Prostate gland (tissue), 2 donors: ENCODE measurements at regions not wholly inside any gene's neighbourhood (a gene's known extent, or its start where the extent isn't known, plus 50 kb on each side); places are given as distances from the start of the nearest gene placed in this dataset.

Experiments used
- POLR2AphosphoS5 ChIP-seq: sonication (generic); formaldehyde crosslinking; IDR thresholded peaks from one replicate; pipeline ENCODE4 v1.6.1; 2017; ENCODE audit warnings: antibody characterized with exemption
- TF ChIP-seq, protein P1 (sequence below), 4 experiments: fragments of 200-600 bp in 2 of 4; fragments of 450-650 bp in 2 of 4; sonication (generic) in 2 of 4; IDR thresholded peaks; 1 replicate in 3 of 4; 2 replicates in 1 of 4; pipeline ENCODE4 v1.5.1; 2016 to 2019; ENCODE audit warnings: antibody characterized with exemption in 4 of 4, mild to moderate bottlenecking in 2 of 4, moderate library complexity in 2 of 4

DNA sequence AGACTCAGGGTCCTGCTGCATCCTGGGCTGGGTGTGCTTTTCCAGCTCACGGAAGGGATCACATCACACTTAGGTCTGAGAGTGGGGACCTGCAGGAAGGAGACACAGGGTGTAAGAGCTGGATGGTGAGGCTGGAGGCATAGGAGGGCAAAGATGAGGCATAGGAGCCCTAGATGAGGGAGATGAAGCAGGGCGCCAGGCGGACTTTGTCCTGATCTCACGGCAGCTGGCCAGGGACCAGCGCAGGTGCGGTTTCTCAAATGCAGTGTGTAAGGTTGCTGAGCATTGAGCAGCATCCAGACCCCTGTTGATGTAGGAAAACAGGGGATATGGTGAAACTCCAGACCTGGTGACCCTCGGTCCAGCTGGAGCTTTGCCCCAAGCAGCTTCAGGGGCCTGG lies 156.5 kb downstream of the PSAT1 start:
- TF ChIP-seq, protein P1, sequence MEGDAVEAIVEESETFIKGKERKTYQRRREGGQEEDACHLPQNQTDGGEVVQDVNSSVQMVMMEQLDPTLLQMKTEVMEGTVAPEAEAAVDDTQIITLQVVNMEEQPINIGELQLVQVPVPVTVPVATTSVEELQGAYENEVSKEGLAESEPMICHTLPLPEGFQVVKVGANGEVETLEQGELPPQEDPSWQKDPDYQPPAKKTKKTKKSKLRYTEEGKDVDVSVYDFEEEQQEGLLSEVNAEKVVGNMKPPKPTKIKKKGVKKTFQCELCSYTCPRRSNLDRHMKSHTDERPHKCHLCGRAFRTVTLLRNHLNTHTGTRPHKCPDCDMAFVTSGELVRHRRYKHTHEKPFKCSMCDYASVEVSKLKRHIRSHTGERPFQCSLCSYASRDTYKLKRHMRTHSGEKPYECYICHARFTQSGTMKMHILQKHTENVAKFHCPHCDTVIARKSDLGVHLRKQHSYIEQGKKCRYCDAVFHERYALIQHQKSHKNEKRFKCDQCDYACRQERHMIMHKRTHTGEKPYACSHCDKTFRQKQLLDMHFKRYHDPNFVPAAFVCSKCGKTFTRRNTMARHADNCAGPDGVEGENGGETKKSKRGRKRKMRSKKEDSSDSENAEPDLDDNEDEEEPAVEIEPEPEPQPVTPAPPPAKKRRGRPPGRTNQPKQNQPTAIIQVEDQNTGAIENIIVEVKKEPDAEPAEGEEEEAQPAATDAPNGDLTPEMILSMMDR (IDR thresholded peaks at IDR 0.05) = no peak
- no peak for TF ChIP-seq POLR2AphosphoS5
